ENCODE measurements at regions not wholly inside any gene's neighbourhood (a gene's known extent, or its start where the extent isn't known, plus 50 kb on each side); places are given as distances from the start of the nearest gene placed in this dataset.
A peak's percentile ranks its signal among the peaks of the same experiment; 100 is the strongest.
"Not testable (repeated sequence)": the region's sequence is repeated elsewhere in the genome, so short reads cannot be mapped to it uniquely, and the experiment has no call there.

- DNase-seq (ENCODE audit: low read depth) = no peak
Observed at GRCh38 chr11:70894566-70895365, 357.6 kb downstream of the SHANK2 start.

DNA sequence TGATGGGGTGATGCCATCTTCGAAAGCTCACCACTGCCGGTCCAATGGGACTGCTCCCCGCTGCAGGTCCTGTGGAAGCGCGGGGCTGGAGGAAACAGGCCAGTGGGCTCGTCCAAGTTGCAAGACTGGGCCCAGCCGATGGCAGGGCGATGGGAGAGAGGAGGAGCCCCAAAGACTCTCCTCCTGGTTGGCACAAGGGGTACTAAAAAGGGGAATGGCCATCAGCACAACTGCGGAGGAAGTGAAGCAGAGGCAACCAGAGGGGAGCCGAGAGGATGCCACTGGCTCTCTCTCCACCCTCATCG is 357.1 kb downstream of the SHANK2 start:
- DNase-seq (ENCODE audit: low read depth) = no peak

DNA sequence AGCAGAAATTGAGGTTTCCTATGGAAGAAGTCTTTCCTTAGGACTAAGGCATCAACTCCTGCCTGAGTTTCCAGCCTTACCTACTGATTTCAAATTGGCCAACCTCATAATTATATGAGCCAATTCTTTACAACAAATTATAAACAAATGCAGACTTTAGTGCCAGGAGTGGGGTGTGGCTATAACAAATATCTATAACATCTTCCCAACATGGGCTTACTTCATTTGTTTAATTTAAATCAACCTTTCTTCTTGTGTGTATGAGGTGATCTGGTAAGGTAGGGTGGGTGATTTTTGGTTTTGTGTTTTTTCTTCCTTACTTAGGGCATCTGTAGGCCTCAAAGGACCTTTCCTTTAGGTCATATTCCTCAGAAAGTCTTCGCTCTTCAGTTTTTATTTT is 354.9 kb downstream of the SHANK2 start:
- DNase-seq (ENCODE audit: low read depth) = no peak

DNA sequence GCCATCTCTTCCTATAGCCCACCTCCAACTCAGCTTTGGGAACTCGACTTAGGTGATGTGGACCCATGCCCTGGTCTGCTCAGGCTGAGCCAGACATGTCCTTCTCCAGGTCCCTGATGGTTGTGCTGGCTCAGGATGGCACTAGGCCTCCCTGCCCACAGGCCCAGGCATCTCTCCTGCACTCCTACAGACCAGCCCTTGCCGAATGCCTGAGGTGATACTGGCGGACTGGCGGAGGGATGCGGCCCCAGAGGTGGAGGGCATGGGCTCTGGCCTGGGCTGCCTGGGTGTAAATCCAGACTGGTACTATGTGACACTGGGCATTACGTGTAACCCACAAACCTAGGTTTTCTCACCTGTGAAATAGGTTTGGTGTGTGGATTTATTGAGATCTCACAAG is 352.8 kb downstream of the SHANK2 start:
- DNase-seq (ENCODE audit: low read depth) = no peak

DNA sequence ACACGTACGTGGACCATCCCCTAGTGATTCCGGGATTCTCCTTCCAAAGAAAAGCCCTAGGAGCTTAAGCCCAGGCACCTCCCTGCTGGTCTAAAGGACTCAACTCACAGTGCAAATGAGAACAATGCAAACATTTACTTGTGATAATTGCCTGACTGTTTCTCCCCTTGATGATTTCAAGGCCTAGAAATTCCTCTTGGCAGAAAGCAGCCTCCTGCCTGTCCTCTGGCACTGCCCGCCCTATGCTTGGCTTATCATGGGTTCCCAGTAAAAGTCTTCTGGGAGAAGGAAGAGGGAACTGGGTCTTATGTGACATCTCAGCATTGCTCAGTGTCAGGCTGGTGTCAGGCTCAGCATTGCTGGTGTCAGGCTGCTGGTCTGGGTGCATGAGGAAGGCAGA is 351.8 kb downstream of the SHANK2 start:
- no peak for DNase-seq (ENCODE audit: low read depth)

- DNase-seq (ENCODE audit: low read depth) = no peak
Observed at GRCh38 chr11:70901951-70902521, 350.3 kb downstream of the SHANK2 start.

DNA sequence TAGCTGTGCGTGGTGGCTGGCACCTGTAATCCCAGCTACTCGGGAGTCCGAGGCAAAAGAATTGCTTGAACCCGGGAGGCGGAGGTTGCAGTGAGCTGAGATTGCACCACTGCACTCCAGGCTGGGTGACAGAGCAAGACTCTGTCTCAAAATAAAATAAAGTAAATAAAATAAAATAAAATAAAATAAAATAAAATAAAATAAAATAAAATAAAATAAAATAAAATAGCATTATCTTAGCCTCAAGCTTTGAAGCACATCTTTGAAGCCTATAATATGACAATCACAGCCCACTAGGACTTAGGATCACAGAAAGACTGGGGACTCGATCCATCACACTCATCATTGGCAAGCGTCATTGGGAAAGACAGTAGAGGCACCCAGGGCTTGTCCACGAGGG is 349.1 kb downstream of the SHANK2 start:
- DNase-seq (ENCODE audit: low read depth) = not testable (repeated sequence)

DNA sequence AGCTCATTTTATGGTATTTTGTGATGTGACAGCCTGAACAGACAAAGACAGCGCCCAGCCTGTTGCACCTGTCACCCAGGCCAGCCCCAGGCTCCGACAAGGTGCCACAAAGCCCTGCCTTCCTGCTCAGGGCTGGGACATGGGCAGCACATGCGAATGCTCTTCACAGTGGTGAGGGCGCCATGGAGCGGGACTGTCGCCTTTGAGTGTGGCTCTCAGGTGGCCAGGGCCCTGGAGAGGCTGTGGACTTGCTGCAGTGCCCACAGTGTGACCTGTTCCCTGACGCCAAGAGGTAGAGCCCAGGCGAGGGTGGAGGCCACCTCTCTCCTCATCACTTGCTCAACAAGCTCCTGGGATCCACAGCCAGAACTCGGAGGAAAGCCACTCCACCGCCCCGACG is 346.3 kb downstream of the SHANK2 start:
- no peak for DNase-seq (ENCODE audit: low read depth)

DNA sequence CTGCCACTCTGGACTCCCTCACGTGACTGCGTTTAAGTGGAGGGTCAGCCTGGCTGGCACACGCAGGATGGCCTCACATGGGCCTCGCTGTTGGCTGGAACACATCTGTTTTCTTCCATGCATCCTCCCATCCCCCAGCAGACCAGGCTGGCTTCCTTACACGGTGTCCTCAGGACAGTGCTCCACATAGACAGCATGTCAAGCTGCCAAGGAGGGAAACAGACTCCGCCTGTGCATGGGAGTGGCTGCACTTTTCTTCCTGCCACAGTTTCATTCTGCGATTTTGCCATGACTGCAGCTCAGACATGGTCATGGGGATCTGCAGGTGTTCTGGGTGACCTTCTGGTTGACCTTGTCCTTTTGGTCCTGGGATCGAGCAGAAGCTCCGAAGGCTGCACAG is 344.2 kb downstream of the SHANK2 start:
- no peak for DNase-seq (ENCODE audit: low read depth)

DNA sequence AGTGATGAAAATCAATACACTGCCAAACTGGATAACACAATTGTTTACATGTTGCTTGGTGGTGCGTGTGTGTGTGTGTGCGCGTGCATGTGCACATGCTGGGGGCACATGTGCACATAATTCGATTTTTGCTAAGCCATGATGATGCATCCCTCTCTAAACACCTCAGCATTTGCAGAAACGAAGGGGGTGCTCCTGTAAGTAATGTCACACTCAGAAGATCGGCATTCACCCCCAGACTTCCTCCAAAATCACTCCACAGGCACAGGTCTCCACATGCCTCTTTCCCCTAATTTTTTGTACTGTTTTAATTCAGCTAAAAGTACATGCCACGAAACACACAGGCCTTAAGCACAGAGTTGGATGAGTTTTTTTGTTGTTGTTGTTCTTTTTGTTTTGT is 341.5 kb downstream of the SHANK2 start:
- no peak for DNase-seq (ENCODE audit: low read depth)

- DNase-seq (ENCODE audit: low read depth) = peak; percentile 47
Observed at GRCh38 chr11:70912226-70912840, 340.0 kb downstream of the SHANK2 start.

GRCh38 chr11:70913715-70914231 is 338.6 kb downstream of the SHANK2 start:
- no peak for DNase-seq (ENCODE audit: low read depth)

GRCh38 chr11:70914496-70914895 is 337.9 kb downstream of the SHANK2 start:
- no peak for DNase-seq (ENCODE audit: low read depth)

GRCh38 chr11:70915158-70915985 is 337.0 kb downstream of the SHANK2 start:
- no peak for DNase-seq (ENCODE audit: low read depth)

DNA sequence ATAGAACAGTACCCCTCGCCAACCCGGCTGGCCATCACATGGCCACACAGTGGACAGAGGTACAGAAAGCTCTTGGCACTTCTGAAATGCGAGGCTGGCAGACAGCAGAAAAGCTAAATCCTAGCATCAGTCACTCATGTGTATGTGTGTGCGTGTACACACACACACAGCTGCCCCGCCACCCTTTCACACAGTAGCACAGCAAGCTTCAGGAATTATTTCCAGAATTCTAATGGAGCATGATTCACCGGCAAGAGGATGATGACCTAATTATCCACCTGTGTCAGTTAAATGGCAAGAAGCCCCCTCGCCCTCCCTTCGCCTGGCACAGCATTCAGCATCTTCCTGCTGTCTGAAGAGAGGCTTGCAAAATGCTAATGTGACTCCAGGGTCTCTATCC is 336.0 kb downstream of the SHANK2 start:
- DNase-seq (ENCODE audit: low read depth) = no peak

GRCh38 chr11:70918242-70918641 is 334.1 kb downstream of the SHANK2 start:
- no peak for DNase-seq (ENCODE audit: low read depth)

DNA sequence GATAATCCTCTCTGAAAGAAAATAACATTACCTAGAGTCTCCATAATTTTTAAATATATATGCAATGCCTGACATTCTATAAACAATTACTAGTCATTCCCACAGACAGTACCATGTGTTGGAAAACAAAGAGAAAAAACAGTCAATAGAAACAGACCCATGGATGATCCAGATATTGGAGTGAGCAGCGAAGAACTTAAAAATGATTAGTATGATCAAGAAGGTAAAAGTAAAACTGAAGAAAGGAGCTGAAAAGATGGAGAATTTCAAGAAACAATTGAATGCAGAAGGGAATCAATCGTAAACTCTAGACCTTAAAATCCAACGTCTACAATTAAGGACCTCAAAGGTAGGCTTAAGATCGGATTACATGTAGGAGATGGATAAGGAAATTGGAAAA is 330.6 kb downstream of the SHANK2 start:
- no peak for DNase-seq (ENCODE audit: low read depth)

DNA sequence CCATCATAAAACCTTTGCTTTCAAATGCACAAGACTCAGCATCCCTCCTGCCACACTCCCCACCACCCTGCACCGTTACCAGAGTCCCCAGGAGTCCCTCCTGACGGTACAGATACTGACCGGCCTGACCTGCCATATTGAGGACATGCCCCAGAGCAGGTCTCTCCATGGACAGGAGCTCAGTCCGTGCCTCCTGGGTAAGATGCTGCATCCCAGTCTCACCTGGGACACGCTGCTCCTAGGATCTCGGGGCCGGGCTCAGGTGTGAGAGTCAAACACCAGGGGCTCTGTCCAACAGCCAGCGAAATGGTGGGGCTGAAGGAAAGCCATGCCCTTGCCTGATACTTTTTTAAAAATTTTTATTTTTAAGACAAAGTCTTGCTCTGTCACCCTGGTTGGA is 328.3 kb downstream of the SHANK2 start:
- DNase-seq (ENCODE audit: low read depth) = no peak

GRCh38 chr11:70925238-70925637 is 327.1 kb downstream of the SHANK2 start:
- no peak for DNase-seq (ENCODE audit: low read depth)

DNA sequence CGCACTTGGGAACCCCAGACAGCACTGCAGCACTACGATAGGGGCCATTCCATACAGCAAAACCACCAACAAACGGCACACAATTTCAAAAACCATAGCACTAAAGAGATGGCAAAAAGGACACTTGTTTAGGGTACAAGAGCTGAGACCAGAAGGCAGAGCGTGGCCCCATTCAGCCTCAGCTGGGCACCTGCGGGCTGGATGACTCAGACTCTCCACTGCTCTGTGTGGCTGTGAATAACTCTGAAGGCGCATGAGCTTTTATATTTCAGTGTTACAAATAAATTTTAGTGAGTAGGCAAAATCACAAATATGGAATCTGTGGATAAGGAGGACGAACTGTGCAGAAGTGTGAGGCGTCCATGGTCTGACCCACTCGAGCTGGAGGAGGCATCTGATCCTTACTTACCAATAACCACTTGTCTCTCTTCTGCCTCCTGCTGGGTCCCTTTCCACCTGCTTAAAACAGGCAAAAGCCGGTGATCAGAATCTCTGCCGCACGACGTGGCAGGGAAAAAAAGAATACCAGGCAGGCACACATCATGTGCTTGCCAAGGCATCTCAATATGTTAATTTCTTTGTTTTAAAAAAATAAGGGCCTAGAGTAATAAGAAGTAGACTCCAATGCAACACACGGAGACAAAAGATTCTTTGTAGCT is 325.7 kb downstream of the SHANK2 start:
- DNase-seq (ENCODE audit: low read depth) = no peak

GRCh38 chr11:70928854-70929598 is 323.4 kb downstream of the SHANK2 start:
- no peak for DNase-seq (ENCODE audit: low read depth)

Measured in HS-27A (cell line).